OCI-M2 (cell line): ENCODE measurements at regions not wholly inside any gene's neighbourhood (a gene's known extent, or its start where the extent isn't known, plus 50 kb on each side); places are given as distances from the start of the nearest gene placed in this dataset.

ENCODE experiments used
- DNase-seq: peaks from one replicate; lab custom pipeline; 2025; ENCODE audit not compliant: unreplicated experiment; lab: John Stamatoyannopoulos, UW

GRCh38 chr13:85492283-85492682 is 306.9 kb downstream of the SLITRK6 start:
- DNase-seq = no peak

GRCh38 chr13:85486663-85487062 is 312.6 kb downstream of the SLITRK6 start:
- DNase-seq = no peak

- no peak for DNase-seq
Observed at GRCh38 chr13:85473144-85473543, 326.1 kb downstream of the SLITRK6 start.

GRCh38 chr13:85469320-85469719 is 329.9 kb downstream of the SLITRK6 start:
- DNase-seq = no peak

- no peak for DNase-seq
Observed at GRCh38 chr13:85462792-85463425, 336.3 kb downstream of the SLITRK6 start.

- no peak for DNase-seq
Observed at GRCh38 chr13:85461621-85462020, 337.6 kb downstream of the SLITRK6 start.

GRCh38 chr13:85445534-85445933 is 353.7 kb downstream of the SLITRK6 start:
- no peak for DNase-seq

GRCh38 chr13:85441975-85442374 is 357.2 kb downstream of the SLITRK6 start:
- no peak for DNase-seq

GRCh38 chr13:85441364-85441763 is 357.9 kb downstream of the SLITRK6 start:
- DNase-seq = no peak

- no peak for DNase-seq
Observed at GRCh38 chr13:85436029-85436428, 363.2 kb downstream of the SLITRK6 start.

- no peak for DNase-seq
Observed at GRCh38 chr13:85434927-85435326, 364.3 kb downstream of the SLITRK6 start.

- no peak for DNase-seq
Observed at GRCh38 chr13:85432881-85433280, 366.3 kb downstream of the SLITRK6 start.

- no peak for DNase-seq
Observed at GRCh38 chr13:85431720-85432119, 367.5 kb downstream of the SLITRK6 start.

- no peak for DNase-seq
Observed at GRCh38 chr13:85430216-85430794, 368.9 kb downstream of the SLITRK6 start.

GRCh38 chr13:85427416-85427815 is 371.8 kb downstream of the SLITRK6 start:
- no peak for DNase-seq

GRCh38 chr13:85420136-85420535 is 379.1 kb downstream of the SLITRK6 start:
- DNase-seq = no peak

- DNase-seq = no peak
Observed at GRCh38 chr13:85419611-85420010, 379.6 kb downstream of the SLITRK6 start.

GRCh38 chr13:85417807-85418206 is 381.4 kb downstream of the SLITRK6 start:
- no peak for DNase-seq

GRCh38 chr13:85413664-85414063 is 385.6 kb downstream of the SLITRK6 start:
- no peak for DNase-seq

- DNase-seq = no peak
Observed at GRCh38 chr13:85412448-85412847, 386.8 kb downstream of the SLITRK6 start.

- DNase-seq = no peak
Observed at GRCh38 chr13:85411591-85411990, 387.6 kb downstream of the SLITRK6 start.

GRCh38 chr13:85408415-85408814 is 390.8 kb downstream of the SLITRK6 start:
- DNase-seq = no peak
